Kidney epithelial cell (primary cell): ENCODE measurements at regions not wholly inside any gene's neighbourhood (a gene's known extent, or its start where the extent isn't known, plus 50 kb on each side); places are given as distances from the start of the nearest gene placed in this dataset.
A peak's percentile ranks its signal among the peaks of the same experiment; 100 is the strongest.

Experiments used
- DNase-seq: peaks from one replicate; pipeline ENCODE4 v3.0.0-alpha.2; 2010; ENCODE audit warnings: low read depth
- H3K27me3 ChIP-seq: 2 replicates; pipeline ENCODE4 v1.6.0; 2011; ENCODE audit warnings: low read length; ENCODE audit not compliant: control insufficient read depth, insufficient read depth
- H3K36me3 ChIP-seq: 2 replicates; pipeline ENCODE4 v1.5.1; 2011; ENCODE audit warnings: low read length; ENCODE audit not compliant: control insufficient read depth, insufficient read depth
- H3K4me3 ChIP-seq: 2 replicates; pipeline ENCODE4 v1.5.1; 2011; ENCODE audit warnings: low read depth, mild to moderate bottlenecking, control low read depth, low read length
- TF ChIP-seq, protein P1 (sequence below): IDR thresholded peaks from 2 replicates; pipeline ENCODE4 v1.5.1; 2011; ENCODE audit warnings: mild to moderate bottlenecking, moderate library complexity, low read length, control low read depth, inconsistent platforms; ENCODE audit not compliant: insufficient read depth, poor library complexity, severe bottlenecking

- no peak for DNase-seq
- Histone ChIP-seq H3K4me3 (no peak overlapping the region), H3K27me3 (no peaks in the 10 kb centered on the region), H3K36me3 (no peaks in the 10 kb centered on the region)
- TF ChIP-seq, protein P1, sequence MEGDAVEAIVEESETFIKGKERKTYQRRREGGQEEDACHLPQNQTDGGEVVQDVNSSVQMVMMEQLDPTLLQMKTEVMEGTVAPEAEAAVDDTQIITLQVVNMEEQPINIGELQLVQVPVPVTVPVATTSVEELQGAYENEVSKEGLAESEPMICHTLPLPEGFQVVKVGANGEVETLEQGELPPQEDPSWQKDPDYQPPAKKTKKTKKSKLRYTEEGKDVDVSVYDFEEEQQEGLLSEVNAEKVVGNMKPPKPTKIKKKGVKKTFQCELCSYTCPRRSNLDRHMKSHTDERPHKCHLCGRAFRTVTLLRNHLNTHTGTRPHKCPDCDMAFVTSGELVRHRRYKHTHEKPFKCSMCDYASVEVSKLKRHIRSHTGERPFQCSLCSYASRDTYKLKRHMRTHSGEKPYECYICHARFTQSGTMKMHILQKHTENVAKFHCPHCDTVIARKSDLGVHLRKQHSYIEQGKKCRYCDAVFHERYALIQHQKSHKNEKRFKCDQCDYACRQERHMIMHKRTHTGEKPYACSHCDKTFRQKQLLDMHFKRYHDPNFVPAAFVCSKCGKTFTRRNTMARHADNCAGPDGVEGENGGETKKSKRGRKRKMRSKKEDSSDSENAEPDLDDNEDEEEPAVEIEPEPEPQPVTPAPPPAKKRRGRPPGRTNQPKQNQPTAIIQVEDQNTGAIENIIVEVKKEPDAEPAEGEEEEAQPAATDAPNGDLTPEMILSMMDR = no peak
Measured at GRCh38 chr1:72851597-72851996, 569.3 kb upstream of the NEGR1 start.

DNA sequence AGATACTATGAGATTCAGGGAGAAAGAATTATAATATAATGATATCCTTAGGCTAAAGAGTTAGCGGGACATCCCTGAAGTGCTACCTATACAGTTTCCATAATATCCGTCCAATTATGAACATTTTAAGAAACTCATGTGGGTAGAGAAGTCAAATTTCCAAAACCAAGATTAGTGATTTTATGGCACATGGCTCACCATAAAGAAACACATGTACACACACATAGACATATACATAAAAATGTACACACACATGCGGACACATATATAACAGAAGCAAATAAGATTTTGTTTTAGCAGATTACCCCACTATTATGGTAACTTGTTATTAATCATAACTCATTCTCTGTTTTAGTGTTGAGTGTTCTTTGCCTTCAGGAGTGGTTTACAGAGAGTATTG is 566.7 kb upstream of the NEGR1 start:
- no peaks in the 10 kb centered on the region for H3K36me3 ChIP-seq
- no peaks in the 10 kb centered on the region for H3K27me3 ChIP-seq
- TF ChIP-seq, protein P1 = no peak

DNA sequence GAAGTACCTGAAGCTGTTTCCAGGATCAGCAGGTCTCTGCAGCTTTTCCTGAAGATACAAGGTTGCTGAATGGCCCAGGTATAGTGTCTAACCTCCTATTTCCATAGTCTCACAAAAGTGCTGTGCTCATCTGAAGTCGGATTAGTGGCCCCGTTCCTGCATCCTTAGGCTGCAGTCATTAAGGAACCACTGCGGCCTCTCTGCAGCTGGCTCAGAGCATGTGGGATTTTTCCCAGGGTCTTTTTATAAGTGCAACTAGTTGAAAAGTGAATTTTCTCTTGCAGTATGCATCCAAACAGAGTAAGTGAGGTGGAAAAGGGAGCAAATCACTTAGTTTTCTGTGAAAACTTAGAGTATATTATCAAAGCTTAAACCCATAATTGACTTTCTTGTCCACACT is 565.3 kb upstream of the NEGR1 start:
- Histone ChIP-seq H3K27me3 (no peaks in the 10 kb centered on the region), H3K36me3 (no peaks in the 10 kb centered on the region), H3K4me3 (no peak overlapping the region)
- TF ChIP-seq, protein P1 = no peak
- DNase-seq = no peak

More for the DNA sequence above, 566.7 kb upstream of the NEGR1 start:
- no peak for DNase-seq
- H3K4me3 ChIP-seq = no peak overlapping the region

DNA sequence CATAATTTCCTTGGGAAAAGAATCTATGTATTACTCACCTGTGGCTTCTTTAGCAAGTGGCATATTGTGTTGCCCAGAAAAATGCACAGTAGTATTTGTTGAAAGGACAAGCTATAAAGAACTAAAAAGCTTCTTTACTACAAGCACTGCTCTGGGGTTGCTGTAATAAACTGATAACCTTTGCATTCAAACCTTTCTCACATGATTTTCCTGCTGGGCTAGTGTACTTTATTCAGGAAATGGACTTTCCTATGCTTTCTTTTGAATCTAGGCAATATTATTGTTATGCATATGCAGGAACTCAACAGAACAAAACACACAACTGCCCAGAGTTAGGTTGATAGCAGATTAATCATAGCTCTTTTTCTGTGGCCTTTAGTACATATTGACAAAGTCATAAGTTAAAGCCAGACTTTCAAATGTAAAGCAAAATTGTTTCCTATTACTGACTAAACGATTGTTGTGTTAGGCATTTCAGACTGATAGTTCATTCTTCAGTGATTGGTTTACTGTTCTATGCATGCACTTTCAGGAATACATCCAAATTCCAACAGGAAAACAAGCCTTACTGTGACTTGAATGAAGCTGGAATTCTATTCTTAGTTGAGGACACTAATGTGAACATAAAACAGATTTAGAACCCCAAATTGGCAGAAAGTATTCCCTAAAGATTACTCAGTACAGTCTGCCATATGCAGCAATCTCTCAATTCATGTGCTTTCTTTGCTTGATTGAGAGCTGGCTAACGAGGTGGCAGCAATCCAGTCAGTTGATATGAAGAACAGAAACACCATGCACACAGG is 564.3 kb upstream of the NEGR1 start:
- no peak overlapping the region for H3K4me3 ChIP-seq
- H3K27me3 ChIP-seq = no peaks in the 10 kb centered on the region
- H3K36me3 ChIP-seq = no peaks in the 10 kb centered on the region
- TF ChIP-seq, protein P1 = no peak
- DNase-seq = no peak

- H3K27me3 ChIP-seq = no peaks in the 10 kb centered on the region
- H3K4me3 ChIP-seq = no peak overlapping the region
- TF ChIP-seq, protein P1 = no peak
Measured at GRCh38 chr1:72845981-72846380, 563.6 kb upstream of the NEGR1 start.

DNA sequence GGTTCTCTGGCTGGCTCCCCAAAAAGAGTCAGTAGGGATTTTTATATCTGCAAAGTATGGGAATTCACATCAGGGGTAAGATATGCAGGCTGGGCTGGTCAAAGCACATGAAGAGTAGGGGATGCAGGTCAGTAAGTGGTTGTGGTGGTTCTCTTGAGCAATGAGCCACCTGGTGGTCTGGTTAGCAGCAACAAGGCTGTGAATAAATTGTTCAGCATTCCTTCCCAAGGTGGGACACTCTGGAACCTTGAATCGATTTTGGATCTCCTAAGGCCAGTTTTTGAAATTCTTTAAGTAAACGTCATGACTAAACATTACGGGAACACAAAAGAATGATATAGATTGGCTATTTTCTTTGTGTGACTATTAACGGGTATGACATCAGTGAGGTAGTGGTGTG is 563.0 kb upstream of the NEGR1 start:
- DNase-seq = no peak

More at GRCh38 chr1:72845981-72846380, 563.6 kb upstream of the NEGR1 start:
- no peak for DNase-seq
- H3K36me3 ChIP-seq = no peaks in the 10 kb centered on the region

More for the DNA sequence above, 563.0 kb upstream of the NEGR1 start:
- Histone ChIP-seq H3K36me3 (no peaks in the 10 kb centered on the region), H3K4me3 (no peak overlapping the region), H3K27me3 (no peaks in the 10 kb centered on the region)
- TF ChIP-seq, protein P1 = peak; percentile 29
